ENCODE measurements at regions not wholly inside any gene's neighbourhood (a gene's known extent, or its start where the extent isn't known, plus 50 kb on each side); places are given as distances from the start of the nearest gene placed in this dataset.

GRCh38 chr9:20269620-20270019 is 352.7 kb downstream of the MLLT3 start:
- Histone ChIP-seq H3K9me3 (ENCODE audit: insufficient read depth, low read depth, low read length) (peaks cover 14% of the 10 kb centered on the region; the same call in 1 of the 2 replicates), H3K27me3 (ENCODE audit: insufficient read depth, low read length) (no peaks in the 10 kb centered on the region), H3K36me3 (ENCODE audit: insufficient read depth, low read length) (no peaks in the 10 kb centered on the region), H3K9ac (ENCODE audit: low read depth, low read length) (no peak overlapping the region), H3K4me3 (ENCODE audit: low read length) (no peak overlapping the region), H3K4me1 (ENCODE audit: insufficient read depth, low read length) (peaks cover 14% of the 10 kb centered on the region), H3K27ac (ENCODE audit: low read depth, low read length) (no peak overlapping the region)
- 95% methylated on average over 2 of the region's 2 CpGs for WGBS

DNA sequence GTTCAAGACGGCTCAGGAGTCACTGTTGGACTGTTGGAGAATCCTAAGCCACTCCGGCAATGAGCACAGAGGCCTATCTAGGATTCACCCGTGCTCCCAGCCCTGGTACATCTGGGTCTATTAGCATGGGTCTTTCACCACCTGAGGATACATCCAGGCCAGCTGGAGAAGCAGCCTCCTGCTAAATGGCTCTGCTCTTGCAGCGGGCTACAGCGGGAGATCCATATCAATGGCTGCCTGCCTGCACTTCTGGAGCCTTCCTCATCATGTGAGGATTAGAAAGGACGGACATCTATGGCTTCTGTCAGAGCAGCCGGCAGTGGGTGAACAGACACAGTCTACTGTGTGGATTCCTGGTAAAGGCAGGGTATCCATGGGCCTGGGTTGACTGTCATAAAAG is 357.4 kb downstream of the MLLT3 start:
- 93% methylated on average over 7 of the region's 7 CpGs for WGBS
- Histone ChIP-seq H3K4me3 (ENCODE audit: low read length) (no peak overlapping the region), H3K4me1 (ENCODE audit: insufficient read depth, low read length) (no peaks in the 10 kb centered on the region)

GRCh38 chr9:20262611-20263010 is 359.7 kb downstream of the MLLT3 start:
- no peak overlapping the region for H3K27ac ChIP-seq (ENCODE audit: low read depth, low read length)
- no peaks in the 10 kb centered on the region for H3K4me1 ChIP-seq (ENCODE audit: insufficient read depth, low read length)
- H3K9me3 ChIP-seq (ENCODE audit: insufficient read depth, low read depth, low read length): peaks cover 14% of the 10 kb centered on the region; the same call in 1 of the 2 replicates
- WGBS: 84% methylated on average over 4 of the region's 4 CpGs
- no peak overlapping the region for H3K9ac ChIP-seq (ENCODE audit: low read depth, low read length)
- H3K27me3 ChIP-seq (ENCODE audit: insufficient read depth, low read length): no peaks in the 10 kb centered on the region
- H3K36me3 ChIP-seq (ENCODE audit: insufficient read depth, low read length): no peaks in the 10 kb centered on the region
- H3K4me3 ChIP-seq (ENCODE audit: low read length): no peak overlapping the region

More for the DNA sequence above, 357.4 kb downstream of the MLLT3 start:
- Histone ChIP-seq H3K27me3 (ENCODE audit: insufficient read depth, low read length) (no peaks in the 10 kb centered on the region), H3K9me3 (ENCODE audit: insufficient read depth, low read depth, low read length) (peaks cover 14% of the 10 kb centered on the region; the same call in 1 of the 2 replicates), H3K27ac (ENCODE audit: low read depth, low read length) (no peak overlapping the region), H3K36me3 (ENCODE audit: insufficient read depth, low read length) (no peaks in the 10 kb centered on the region), H3K9ac (ENCODE audit: low read depth, low read length) (no peak overlapping the region)

DNA sequence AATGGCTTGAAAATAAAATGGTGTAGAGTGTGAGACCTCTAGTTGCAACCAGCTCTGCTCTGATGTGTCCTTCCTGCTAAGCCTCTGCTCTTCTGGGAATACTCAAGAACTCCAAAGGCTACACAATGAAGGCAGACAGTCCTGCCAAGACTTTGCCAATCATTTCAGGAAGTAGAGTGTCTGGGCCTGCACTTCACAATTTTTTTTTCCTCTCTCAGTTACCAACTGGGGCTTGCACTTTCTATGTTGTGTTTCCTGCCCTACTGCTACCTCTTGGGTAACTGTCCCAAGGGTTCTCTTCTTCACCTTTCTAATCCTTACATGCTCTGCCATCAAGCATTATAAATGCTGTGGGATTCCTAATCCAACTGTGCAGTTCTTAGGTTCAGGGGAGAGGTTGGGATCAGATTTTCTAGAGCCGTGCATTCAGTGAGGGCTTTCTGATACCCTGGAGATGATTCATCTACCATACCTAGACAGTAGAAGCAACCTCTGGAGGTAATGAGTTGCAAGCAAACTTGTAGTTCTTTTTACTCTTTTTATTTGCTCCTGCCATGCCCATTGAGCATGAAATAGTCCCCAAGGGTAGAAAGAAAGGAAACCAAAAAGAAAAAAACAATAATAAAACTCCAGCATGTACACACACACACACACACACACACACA is 365.9 kb downstream of the MLLT3 start:
- no peak overlapping the region for H3K4me3 ChIP-seq (ENCODE audit: low read length)
- no peaks in the 10 kb centered on the region for H3K9me3 ChIP-seq (ENCODE audit: insufficient read depth, low read depth, low read length)
- H3K36me3 ChIP-seq (ENCODE audit: insufficient read depth, low read length): no peaks in the 10 kb centered on the region
- WGBS: 83% methylated on average over 1 of the region's 1 CpG
- no peak overlapping the region for H3K27ac ChIP-seq (ENCODE audit: low read depth, low read length)
- H3K4me1 ChIP-seq (ENCODE audit: insufficient read depth, low read length): no peaks in the 10 kb centered on the region
- H3K9ac ChIP-seq (ENCODE audit: low read depth, low read length): no peak overlapping the region
- peaks cover 26% of the 10 kb centered on the region for H3K27me3 ChIP-seq (ENCODE audit: insufficient read depth, low read length)

GRCh38 chr9:20255052-20255451 is 367.2 kb downstream of the MLLT3 start:
- Histone ChIP-seq H3K27me3 (ENCODE audit: insufficient read depth, low read length) (peaks cover 35% of the 10 kb centered on the region), H3K4me3 (ENCODE audit: low read length) (no peak overlapping the region), H3K27ac (ENCODE audit: low read depth, low read length) (no peak overlapping the region), H3K4me1 (ENCODE audit: insufficient read depth, low read length) (no peaks in the 10 kb centered on the region), H3K9me3 (ENCODE audit: insufficient read depth, low read depth, low read length) (no peaks in the 10 kb centered on the region), H3K36me3 (ENCODE audit: insufficient read depth, low read length) (no peaks in the 10 kb centered on the region), H3K9ac (ENCODE audit: low read depth, low read length) (no peak overlapping the region)
- 96% methylated on average over 3 of the region's 3 CpGs for WGBS

DNA sequence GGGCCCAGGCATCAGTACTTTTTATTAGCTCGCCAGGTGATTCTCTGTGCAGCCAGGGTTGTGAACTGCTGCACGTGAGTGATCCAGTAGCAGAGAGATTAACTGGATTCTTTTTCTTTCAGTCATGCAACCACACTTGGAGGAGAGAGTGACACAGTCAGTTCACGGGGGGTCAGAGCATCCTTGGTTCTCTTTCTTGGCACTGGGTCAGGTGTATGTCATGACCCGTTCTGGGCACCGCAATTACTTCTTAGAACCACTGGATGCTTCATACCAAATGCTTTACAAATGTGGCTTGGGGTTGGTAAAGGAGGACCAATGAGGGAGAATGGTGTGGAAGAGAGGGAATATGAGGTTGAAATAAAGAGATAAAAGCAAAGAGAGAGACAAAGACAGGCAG is 368.7 kb downstream of the MLLT3 start:
- WGBS: 93% methylated on average over 5 of the region's 5 CpGs
- Histone ChIP-seq H3K9ac (ENCODE audit: low read depth, low read length) (no peak overlapping the region), H3K27ac (ENCODE audit: low read depth, low read length) (no peak overlapping the region), H3K9me3 (ENCODE audit: insufficient read depth, low read depth, low read length) (no peaks in the 10 kb centered on the region), H3K27me3 (ENCODE audit: insufficient read depth, low read length) (peaks cover 35% of the 10 kb centered on the region), H3K4me1 (ENCODE audit: insufficient read depth, low read length) (no peaks in the 10 kb centered on the region), H3K36me3 (ENCODE audit: insufficient read depth, low read length) (no peaks in the 10 kb centered on the region), H3K4me3 (ENCODE audit: low read length) (no peak overlapping the region)

GRCh38 chr9:20252778-20253177 is 369.5 kb downstream of the MLLT3 start:
- WGBS: 73% methylated on average over 1 of the region's 1 CpG
- H3K36me3 ChIP-seq (ENCODE audit: insufficient read depth, low read length): no peaks in the 10 kb centered on the region
- H3K4me3 ChIP-seq (ENCODE audit: low read length): no peak overlapping the region
- H3K9me3 ChIP-seq (ENCODE audit: insufficient read depth, low read depth, low read length): no peaks in the 10 kb centered on the region
- H3K27ac ChIP-seq (ENCODE audit: low read depth, low read length): no peak overlapping the region
- no peaks in the 10 kb centered on the region for H3K4me1 ChIP-seq (ENCODE audit: insufficient read depth, low read length)
- H3K27me3 ChIP-seq (ENCODE audit: insufficient read depth, low read length): peaks cover 35% of the 10 kb centered on the region
- H3K9ac ChIP-seq (ENCODE audit: low read depth, low read length): no peak overlapping the region

DNA sequence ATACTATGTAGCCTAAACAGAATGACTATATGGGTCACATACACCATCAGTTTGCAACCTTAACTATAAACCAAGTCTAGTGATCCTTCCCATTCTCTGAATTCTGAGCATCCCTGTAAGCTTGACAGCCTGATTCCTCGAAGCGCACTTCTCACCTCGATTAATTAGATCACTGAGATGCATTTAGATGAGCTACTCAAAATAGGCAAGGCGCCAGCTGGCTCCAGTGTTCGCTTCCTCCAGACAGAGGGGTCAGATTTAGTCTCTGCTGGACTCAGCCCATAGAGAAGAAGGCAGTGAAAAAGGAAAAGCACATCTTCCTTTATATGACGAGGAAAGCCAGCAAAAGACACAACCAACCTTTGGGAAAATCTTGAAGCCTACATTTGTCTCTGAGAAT is 371.5 kb downstream of the MLLT3 start:
- Histone ChIP-seq H3K9me3 (ENCODE audit: insufficient read depth, low read depth, low read length) (no peaks in the 10 kb centered on the region), H3K27me3 (ENCODE audit: insufficient read depth, low read length) (peaks cover 35% of the 10 kb centered on the region), H3K4me3 (ENCODE audit: low read length) (no peak overlapping the region), H3K4me1 (ENCODE audit: insufficient read depth, low read length) (no peaks in the 10 kb centered on the region), H3K27ac (ENCODE audit: low read depth, low read length) (no peak overlapping the region), H3K36me3 (ENCODE audit: insufficient read depth, low read length) (no peaks in the 10 kb centered on the region), H3K9ac (ENCODE audit: low read depth, low read length) (no peak overlapping the region)
- 95% methylated on average over 6 of the region's 6 CpGs for WGBS

- WGBS: 92% methylated on average over 6 of the region's 6 CpGs
- Histone ChIP-seq H3K36me3 (ENCODE audit: insufficient read depth, low read length) (no peaks in the 10 kb centered on the region), H3K27ac (ENCODE audit: low read depth, low read length) (no peak overlapping the region), H3K4me1 (ENCODE audit: insufficient read depth, low read length) (peaks cover 7% of the 10 kb centered on the region; the same call in 1 of the 2 replicates), H3K27me3 (ENCODE audit: insufficient read depth, low read length) (no peaks in the 10 kb centered on the region), H3K9me3 (ENCODE audit: insufficient read depth, low read depth, low read length) (no peaks in the 10 kb centered on the region), H3K4me3 (ENCODE audit: low read length) (no peak overlapping the region), H3K9ac (ENCODE audit: low read depth, low read length) (no peak overlapping the region)
These were observed 378.0 kb downstream of the MLLT3 start for GRCh38 chr9:20244271-20244670.

DNA sequence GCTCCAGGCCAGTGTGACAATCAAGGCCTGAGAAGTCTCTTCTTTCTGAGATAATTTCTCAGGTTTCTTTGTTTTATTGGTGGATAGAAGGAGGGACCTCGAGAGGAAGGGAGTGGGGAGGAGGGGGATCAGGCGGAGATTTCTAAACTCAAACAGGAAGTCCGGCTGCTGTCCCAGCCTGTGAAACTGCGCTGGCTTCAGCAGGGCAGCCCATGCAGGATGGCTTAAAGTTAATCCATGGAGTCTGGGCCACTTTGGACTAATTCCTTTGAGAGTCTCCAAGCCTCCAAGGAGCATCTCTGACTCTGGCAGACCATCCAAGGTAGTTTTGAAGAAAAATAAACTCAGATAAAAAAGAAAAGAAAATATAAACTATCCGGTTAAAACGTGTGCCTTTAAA is 378.5 kb downstream of the MLLT3 start:
- WGBS: 92% methylated on average over 6 of the region's 6 CpGs
- Histone ChIP-seq H3K4me1 (ENCODE audit: insufficient read depth, low read length) (peaks cover 7% of the 10 kb centered on the region; the same call in 1 of the 2 replicates), H3K36me3 (ENCODE audit: insufficient read depth, low read length) (no peaks in the 10 kb centered on the region), H3K9me3 (ENCODE audit: insufficient read depth, low read depth, low read length) (no peaks in the 10 kb centered on the region), H3K27me3 (ENCODE audit: insufficient read depth, low read length) (no peaks in the 10 kb centered on the region), H3K27ac (ENCODE audit: low read depth, low read length) (no peak overlapping the region), H3K4me3 (ENCODE audit: low read length) (no peak overlapping the region), H3K9ac (ENCODE audit: low read depth, low read length) (no peak overlapping the region)

GRCh38 chr9:20242510-20243189 is 379.6 kb downstream of the MLLT3 start:
- Histone ChIP-seq H3K27me3 (ENCODE audit: insufficient read depth, low read length) (no peaks in the 10 kb centered on the region), H3K9me3 (ENCODE audit: insufficient read depth, low read depth, low read length) (no peaks in the 10 kb centered on the region), H3K9ac (ENCODE audit: low read depth, low read length) (no peak overlapping the region), H3K4me3 (ENCODE audit: low read length) (no peak overlapping the region), H3K4me1 (ENCODE audit: insufficient read depth, low read length) (peaks cover 7% of the 10 kb centered on the region; the same call in 1 of the 2 replicates), H3K36me3 (ENCODE audit: insufficient read depth, low read length) (no peaks in the 10 kb centered on the region), H3K27ac (ENCODE audit: low read depth, low read length) (no peak overlapping the region)
- 66% methylated on average over 9 of the region's 10 CpGs for WGBS
